Spinal cord (tissue), 9 donors: ENCODE measurements at regions not wholly inside any gene's neighbourhood (a gene's known extent, or its start where the extent isn't known, plus 50 kb on each side); places are given as distances from the start of the nearest gene placed in this dataset.

Experiments used
- DNase-seq, 6 donors: peaks; one replicate each; pipeline versions ENCODE4 v3.0.0 to v3.0.0-alpha.2; 2013 to 2015; ENCODE audit warnings: low spot score in 6 of 6, low read depth in 4 of 6
- H3K27ac ChIP-seq: one replicate; pipeline ENCODE4 v1.5.1; 2013; ENCODE audit warnings: low read depth, low read length, control low read depth
- H3K27me3 ChIP-seq: one replicate; pipeline ENCODE4 v1.6.1; 2013; ENCODE audit warnings: low read length; ENCODE audit not compliant: control insufficient read depth, insufficient read depth
- H3K36me3 ChIP-seq: one replicate; pipeline ENCODE4 v1.6.1; 2013; ENCODE audit warnings: low read length; ENCODE audit not compliant: control insufficient read depth, insufficient read depth
- H3K4me1 ChIP-seq: one replicate; pipeline ENCODE4 v1.6.1; 2013; ENCODE audit warnings: low read length; ENCODE audit not compliant: control insufficient read depth, insufficient read depth
- H3K4me3 ChIP-seq: one replicate; pipeline ENCODE4 v1.5.1; 2013; ENCODE audit warnings: low read depth, low read length, control low read depth
- H3K9me3 ChIP-seq: one replicate; pipeline ENCODE4 v1.6.1; 2013; ENCODE audit warnings: low read length; ENCODE audit not compliant: control insufficient read depth, insufficient read depth
- WGBS: methylation state at CpG from one replicate; pipeline ENCODE4 v1.1.5; 2013; ENCODE audit warnings: missing lambda C conversion rate; ENCODE audit not compliant: insufficient coverage; 5-methylcytosine and 5-hydroxymethylcytosine counted together
- donor health status: healthy.

GRCh38 chr18:78768656-78769501 lies 210.7 kb upstream of the SALL3 start:
- Histone ChIP-seq H3K27me3 (no peaks in the 10 kb centered on the region), H3K27ac (no peak overlapping the region), H3K4me3 (no peak overlapping the region), H3K9me3 (no peaks in the 10 kb centered on the region), H3K4me1 (peaks cover 35% of the 10 kb centered on the region), H3K36me3 (no peaks in the 10 kb centered on the region)
- no peak for DNase-seq
- 61% methylated on average over 19 of the region's 25 CpGs for WGBS

GRCh38 chr18:78769502-78770105 lies 210.0 kb upstream of the SALL3 start:
- Histone ChIP-seq H3K27ac (no peak overlapping the region), H3K9me3 (no peaks in the 10 kb centered on the region), H3K4me3 (no peak overlapping the region), H3K27me3 (no peaks in the 10 kb centered on the region), H3K4me1 (peaks cover 35% of the 10 kb centered on the region), H3K36me3 (no peaks in the 10 kb centered on the region)
- 25% methylated on average over 11 of the region's 18 CpGs for WGBS
- DNase-seq: peak in 1 of 6 donors; percentile 58

GRCh38 chr18:78770139-78770822 lies 209.3 kb upstream of the SALL3 start:
- peak in 1 of 6 donors; percentile 9 for DNase-seq
- H3K27ac ChIP-seq: no peak overlapping the region
- H3K27me3 ChIP-seq: no peaks in the 10 kb centered on the region
- H3K36me3 ChIP-seq: no peaks in the 10 kb centered on the region
- WGBS: 70% methylated on average over 18 of the region's 21 CpGs
- H3K4me3 ChIP-seq: no peak overlapping the region
- no peaks in the 10 kb centered on the region for H3K9me3 ChIP-seq
- H3K4me1 ChIP-seq: peaks cover 35% of the 10 kb centered on the region

- Histone ChIP-seq H3K4me3 (no peak overlapping the region), H3K27ac (no peak overlapping the region), H3K36me3 (no peaks in the 10 kb centered on the region), H3K4me1 (peaks cover 35% of the 10 kb centered on the region), H3K9me3 (no peaks in the 10 kb centered on the region), H3K27me3 (no peaks in the 10 kb centered on the region)
- 89% methylated on average over 8 of the region's 12 CpGs for WGBS
- no peak for DNase-seq
Observed at GRCh38 chr18:78770823-78771139, 208.8 kb upstream of the SALL3 start.

GRCh38 chr18:78771496-78772359 lies 207.9 kb upstream of the SALL3 start:
- no peaks in the 10 kb centered on the region for H3K36me3 ChIP-seq
- H3K27me3 ChIP-seq: no peaks in the 10 kb centered on the region
- H3K9me3 ChIP-seq: no peaks in the 10 kb centered on the region
- H3K4me1 ChIP-seq: peaks cover 40% of the 10 kb centered on the region
- peak in 1 of 6 donors; percentile 60 for DNase-seq
- H3K4me3 ChIP-seq: no peak overlapping the region
- 85% methylated on average over 22 of the region's 22 CpGs for WGBS
- no peak overlapping the region for H3K27ac ChIP-seq

- Histone ChIP-seq H3K36me3 (no peaks in the 10 kb centered on the region), H3K4me3 (no peak overlapping the region), H3K4me1 (peaks cover 42% of the 10 kb centered on the region), H3K27me3 (no peaks in the 10 kb centered on the region), H3K27ac (no peak overlapping the region), H3K9me3 (no peaks in the 10 kb centered on the region)
- WGBS: 81% methylated on average over 26 of the region's 26 CpGs
- DNase-seq: no peak
Observed at GRCh38 chr18:78772360-78773302, 207.0 kb upstream of the SALL3 start.

GRCh38 chr18:78773303-78773755 lies 206.3 kb upstream of the SALL3 start:
- no peaks in the 10 kb centered on the region for H3K9me3 ChIP-seq
- peaks cover 42% of the 10 kb centered on the region for H3K4me1 ChIP-seq
- no peak overlapping the region for H3K27ac ChIP-seq
- DNase-seq: no peak
- no peak overlapping the region for H3K4me3 ChIP-seq
- no peaks in the 10 kb centered on the region for H3K36me3 ChIP-seq
- 85% methylated on average over 6 of the region's 7 CpGs for WGBS
- no peaks in the 10 kb centered on the region for H3K27me3 ChIP-seq

GRCh38 chr18:78773819-78774218 lies 205.8 kb upstream of the SALL3 start:
- Histone ChIP-seq H3K4me1 (peaks cover 40% of the 10 kb centered on the region), H3K9me3 (no peaks in the 10 kb centered on the region), H3K27ac (no peak overlapping the region), H3K4me3 (no peak overlapping the region), H3K27me3 (no peaks in the 10 kb centered on the region), H3K36me3 (no peaks in the 10 kb centered on the region)
- DNase-seq: no peak
- WGBS: no CpG with 5 or more reads among the region's 9 CpGs
